ENCODE measurements at regions not wholly inside any gene's neighbourhood (a gene's known extent, or its start where the extent isn't known, plus 50 kb on each side); places are given as distances from the start of the nearest gene placed in this dataset.

DNA sequence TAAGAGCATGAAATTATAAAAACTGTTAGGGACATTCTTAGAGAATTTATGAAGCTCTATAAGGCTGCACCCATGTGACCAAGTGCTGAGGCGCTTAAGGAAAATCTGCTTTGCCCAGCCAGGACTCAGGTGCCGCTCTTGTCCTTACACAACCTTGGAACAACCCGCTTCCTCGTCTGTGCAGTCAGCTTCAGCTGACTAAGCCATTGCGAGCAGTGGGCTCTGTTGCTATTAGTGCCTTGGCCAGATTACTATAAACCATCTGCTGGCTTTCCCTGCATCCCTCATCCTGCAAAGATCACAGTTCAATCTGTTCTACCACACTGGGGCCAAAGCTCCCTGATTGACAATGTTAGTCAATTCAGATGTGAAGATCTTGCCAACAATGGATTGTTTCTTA, 89.1 kb upstream of the E2F3 start:
- DNase-seq (ENCODE audit: low read depth in 4 of 4, low spot score in 2 of 4), result no peak

DNA sequence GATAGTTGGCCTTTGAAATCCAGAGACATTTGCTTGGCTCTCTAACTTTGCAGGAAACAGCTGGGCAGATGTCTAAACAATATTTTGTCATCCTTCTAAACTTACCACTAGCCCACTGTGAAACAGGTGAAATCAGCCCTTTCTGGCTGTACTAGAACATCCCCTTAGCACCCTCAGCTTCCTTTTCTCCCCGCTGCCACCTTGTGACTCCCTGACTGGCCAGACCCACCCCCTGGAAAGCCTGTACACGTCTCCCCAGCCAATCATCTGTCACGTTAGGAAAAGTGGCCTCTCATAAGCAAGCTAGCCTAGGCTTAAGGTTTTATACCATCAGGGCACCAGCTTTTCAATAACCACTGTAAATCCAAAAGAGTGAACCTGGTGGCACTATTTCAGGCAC, 88.6 kb upstream of the E2F3 start:
- DNase-seq (ENCODE audit: low read depth in 4 of 4, low spot score in 2 of 4), result no peak

- DNase-seq (ENCODE audit: low read depth in 4 of 4, low spot score in 2 of 4), result no peak
These were observed 87.6 kb upstream of the E2F3 start for GRCh38 chr6:20313960-20314530.

GRCh38 chr6:20314866-20315845, 86.5 kb upstream of the E2F3 start:
- DNase-seq (ENCODE audit: low read depth in 4 of 4, low spot score in 2 of 4), result no peak

GRCh38 chr6:20317430-20317829, 84.2 kb upstream of the E2F3 start:
- DNase-seq (ENCODE audit: low read depth in 4 of 4, low spot score in 2 of 4), result no peak

- DNase-seq (ENCODE audit: low read depth in 4 of 4, low spot score in 2 of 4), result no peak
These were observed 82.8 kb upstream of the E2F3 start for GRCh38 chr6:20318851-20319387.

DNA sequence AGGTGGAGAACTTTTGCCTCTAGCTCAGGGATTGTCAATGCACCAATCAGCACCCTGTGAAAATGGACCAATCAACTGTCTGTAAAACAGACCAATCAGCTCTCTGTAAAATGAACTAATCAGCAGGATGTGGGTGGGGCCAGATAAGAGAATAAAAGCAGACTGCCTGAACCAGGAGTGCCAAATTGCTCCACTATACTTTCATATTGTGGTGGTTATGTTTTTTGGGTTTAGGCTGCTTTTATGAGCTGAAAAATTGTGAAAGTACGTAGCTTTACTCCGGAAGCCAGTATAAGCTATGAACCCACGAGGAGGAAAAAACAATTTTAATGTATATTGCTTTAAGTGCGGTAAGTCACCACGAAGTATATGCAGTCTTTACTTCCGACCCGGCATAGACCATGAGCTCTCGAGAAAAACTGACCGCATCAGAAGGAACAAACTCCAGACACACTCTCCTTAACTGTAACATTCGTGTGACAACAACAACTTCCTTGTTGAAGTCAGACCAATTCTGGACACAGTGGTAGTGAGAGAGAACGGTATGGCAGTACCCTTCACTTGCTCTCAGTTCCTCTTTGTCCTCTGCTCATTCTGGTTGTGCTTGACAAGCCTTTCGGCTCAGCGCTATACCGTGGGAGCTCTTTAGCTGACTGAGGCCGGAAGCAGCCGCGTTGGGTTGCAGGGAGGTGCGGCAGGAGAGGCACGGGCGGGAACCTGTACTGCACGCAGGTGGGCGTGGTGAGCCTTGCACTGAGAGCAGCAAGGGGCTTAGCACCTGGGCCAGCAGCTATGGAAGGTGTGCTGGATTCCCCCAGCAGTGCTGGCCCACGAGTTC, 81.9 kb upstream of the E2F3 start:
- no peak for DNase-seq (ENCODE audit: low read depth in 4 of 4, low spot score in 2 of 4)

DNA sequence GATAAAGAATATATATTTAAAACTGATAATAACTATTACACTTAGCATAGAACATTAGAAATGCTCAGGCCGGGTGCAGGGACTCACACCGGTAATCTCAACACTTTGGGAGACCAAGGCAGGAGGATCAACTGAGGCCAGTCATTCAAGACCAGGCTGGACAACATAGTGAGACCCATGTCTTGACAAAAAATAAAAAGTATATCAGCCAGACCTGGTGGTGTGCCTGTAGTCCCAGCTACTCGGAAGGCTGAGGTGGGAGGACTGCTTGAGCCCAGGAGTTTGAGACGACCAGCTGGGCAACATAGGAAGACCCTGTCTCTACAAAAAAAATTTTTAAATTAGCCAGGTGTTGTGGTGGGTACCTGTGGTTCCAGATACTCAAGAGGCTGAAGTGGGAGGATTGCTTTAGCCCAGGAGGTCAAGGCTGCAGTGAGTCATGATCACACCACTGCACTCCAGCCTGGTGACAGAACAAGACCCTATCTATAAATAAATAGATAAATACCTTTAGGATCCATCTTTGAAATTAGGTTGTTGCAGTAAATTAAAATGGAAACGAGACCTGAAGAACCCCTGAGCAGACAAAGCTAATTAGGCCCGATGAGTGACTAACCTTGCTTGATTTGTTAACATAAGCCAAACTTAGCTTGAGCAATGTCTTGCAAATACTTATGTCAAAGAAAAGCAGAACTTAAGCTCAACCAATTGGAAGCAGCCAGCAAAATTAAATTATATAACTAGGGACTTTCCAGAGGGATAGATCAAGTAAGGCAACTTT, 75.8 kb upstream of the E2F3 start:
- DNase-seq (ENCODE audit: low read depth in 4 of 4, low spot score in 2 of 4), result no peak

DNA sequence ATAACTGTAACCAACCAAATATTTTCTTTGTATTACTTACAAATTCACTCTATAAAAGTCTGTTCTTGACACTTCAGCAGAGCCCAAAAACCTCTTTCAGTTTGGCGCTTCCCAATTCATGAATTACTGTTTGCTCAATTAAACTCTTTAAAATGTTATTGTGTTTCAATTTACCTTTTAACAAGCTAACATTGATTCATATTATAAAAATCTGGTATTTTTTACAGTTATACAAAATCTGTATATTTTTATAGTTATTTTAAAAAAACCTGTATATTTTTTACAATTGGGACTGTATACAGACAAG, 75.3 kb upstream of the E2F3 start:
- no peak for DNase-seq (ENCODE audit: low read depth in 4 of 4, low spot score in 2 of 4)

DNA sequence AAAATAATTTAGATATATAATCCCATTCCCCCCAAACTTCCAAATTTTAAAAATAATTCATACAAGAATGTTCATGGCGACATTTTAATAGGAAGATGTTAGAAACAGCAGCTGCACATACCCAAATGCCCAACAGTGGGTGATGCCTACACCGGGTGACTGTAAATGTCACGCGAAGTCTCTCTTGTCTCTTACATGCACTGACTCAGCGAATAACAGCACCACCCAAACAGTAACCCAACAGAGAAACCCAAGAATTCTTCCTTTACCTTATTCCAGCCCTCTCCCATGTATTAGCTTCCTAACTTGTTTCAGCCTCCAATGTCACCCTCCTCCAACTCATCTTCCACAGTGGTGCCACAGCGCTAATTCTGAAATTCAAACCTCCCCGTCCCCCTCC, 74.5 kb upstream of the E2F3 start:
- DNase-seq (ENCODE audit: low read depth in 4 of 4, low spot score in 2 of 4), result no peak

DNA sequence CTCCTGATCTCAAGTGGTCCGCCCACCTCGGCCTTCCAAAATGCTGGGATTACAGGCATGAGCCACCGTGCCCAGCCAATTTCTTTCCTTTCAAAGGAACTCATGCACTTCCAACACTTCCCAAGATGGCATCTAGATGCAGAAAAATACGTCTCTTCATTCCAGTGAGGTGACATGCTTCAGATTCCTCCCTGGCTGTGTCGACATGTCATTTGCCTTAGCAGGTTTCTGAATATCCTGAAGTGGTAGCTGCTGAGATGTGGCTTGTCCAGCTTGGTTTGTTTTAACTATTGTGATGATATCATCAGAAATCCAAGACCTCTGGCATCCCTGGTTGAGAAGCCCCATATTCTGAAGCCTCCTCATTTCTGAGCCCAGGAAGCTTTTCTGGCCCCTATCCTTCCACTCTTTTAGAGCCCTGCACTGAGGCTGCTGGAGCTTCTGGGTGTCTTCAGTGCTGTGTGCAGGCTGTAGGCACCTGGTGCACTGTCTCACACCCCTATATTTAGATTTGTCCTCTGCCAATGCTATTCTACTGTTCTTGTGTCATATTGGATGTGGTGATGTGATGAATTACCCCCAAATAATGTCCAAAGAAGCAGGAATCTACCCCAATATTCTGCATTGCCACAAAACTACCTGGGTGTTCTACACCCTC, 73.3 kb upstream of the E2F3 start:
- DNase-seq (ENCODE audit: low read depth in 4 of 4, low spot score in 2 of 4), result no peak

GRCh38 chr6:20328924-20329300, 72.8 kb upstream of the E2F3 start:
- DNase-seq (ENCODE audit: low read depth in 4 of 4, low spot score in 2 of 4), result no peak

GRCh38 chr6:20331042-20331441, 70.6 kb upstream of the E2F3 start:
- no peak for DNase-seq (ENCODE audit: low read depth in 4 of 4, low spot score in 2 of 4)

DNA sequence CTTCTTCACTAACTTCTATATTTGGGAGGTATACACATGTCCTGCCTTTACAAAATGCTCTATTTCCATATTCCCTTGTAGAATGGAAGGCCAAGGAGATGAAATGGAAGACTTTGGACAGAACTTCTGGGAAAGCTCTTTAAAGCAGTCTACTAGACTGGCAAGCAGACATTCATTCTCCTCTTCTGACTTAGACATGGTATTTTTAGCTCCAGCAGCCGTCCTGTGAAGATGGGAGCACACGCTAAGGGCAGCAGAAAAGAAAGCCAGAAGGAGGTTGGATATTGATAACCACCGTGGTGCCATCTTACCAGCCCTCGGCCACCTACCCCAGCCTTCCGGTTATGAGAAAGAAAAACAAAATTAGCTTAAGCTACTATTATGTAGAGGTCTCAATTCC, 70.1 kb upstream of the E2F3 start:
- no peak for DNase-seq (ENCODE audit: low read depth in 4 of 4, low spot score in 2 of 4)

DNA sequence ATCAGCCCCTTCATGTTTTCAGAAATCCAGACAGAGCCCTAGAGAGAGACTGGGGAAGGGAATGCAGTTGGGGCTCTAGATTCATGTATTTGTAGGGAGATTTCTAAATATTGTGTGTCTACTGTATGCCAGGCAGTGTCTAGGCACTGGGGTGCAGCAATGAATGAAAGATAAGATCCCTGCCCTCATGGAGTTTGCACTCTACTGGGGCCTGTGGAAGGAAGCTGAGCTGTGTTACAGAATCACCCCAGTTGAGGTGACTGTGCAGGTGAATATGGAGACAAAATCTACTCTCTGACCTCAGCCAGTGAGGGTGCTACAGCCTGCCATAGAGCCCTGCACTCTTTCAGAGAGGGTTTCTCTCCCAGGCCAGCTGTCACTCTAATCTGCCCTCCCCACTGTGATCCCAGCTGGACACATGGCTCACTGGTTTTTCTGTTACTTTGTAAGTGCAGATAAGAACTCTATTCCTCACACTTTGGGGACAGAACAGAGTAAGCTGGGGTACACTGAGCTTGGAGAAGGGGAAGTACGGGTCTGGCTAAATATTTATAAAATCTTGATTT, 69.2 kb upstream of the E2F3 start:
- DNase-seq (ENCODE audit: low read depth in 4 of 4, low spot score in 2 of 4), result no peak

GRCh38 chr6:20333721-20334269, 67.9 kb upstream of the E2F3 start:
- no peak for DNase-seq (ENCODE audit: low read depth in 4 of 4, low spot score in 2 of 4)

DNA sequence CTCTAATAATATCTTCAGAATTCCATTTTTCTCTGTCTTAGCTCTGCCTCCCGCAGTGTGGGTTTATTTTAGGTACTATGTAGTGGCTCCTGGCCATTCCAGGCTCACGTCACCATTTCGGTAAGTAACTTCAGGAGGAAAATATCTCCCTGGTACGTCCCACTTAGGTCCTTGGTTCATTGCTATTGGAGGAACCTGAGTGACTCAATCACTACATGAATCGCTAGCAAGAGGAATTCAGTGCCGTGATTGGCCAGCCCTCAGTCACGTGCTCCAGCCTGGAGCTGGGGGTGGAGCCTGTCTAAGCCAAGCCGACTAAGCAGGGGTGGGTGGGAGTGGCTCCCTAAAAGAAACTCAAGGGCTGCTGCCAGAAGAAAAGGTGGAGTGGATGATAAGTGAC, 67.3 kb upstream of the E2F3 start:
- DNase-seq (ENCODE audit: low read depth in 4 of 4, low spot score in 2 of 4), result no peak

GRCh38 chr6:20334962-20335361, 66.7 kb upstream of the E2F3 start:
- DNase-seq (ENCODE audit: low read depth in 4 of 4, low spot score in 2 of 4), result peak in 1 of 4 donors; percentile 12

DNA sequence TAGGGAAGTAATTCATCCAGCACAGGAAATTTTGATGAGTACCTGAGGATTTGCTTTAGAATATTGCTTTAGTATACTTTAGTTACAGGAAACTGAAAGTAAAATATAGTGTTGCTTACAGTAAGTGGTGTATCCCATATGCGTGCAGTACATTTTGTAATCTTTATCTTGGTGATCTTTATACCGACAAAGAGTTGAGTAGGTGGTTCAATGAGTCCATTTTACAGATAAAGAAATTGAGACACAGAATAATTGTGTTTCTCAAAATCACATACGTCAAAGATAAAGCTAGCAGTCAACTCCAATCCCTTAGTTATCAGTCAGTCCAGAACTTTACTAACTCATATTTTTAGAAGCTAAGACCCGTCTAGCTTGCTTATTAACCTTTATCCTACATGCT, 65.8 kb upstream of the E2F3 start:
- DNase-seq (ENCODE audit: low read depth in 4 of 4, low spot score in 2 of 4), result no peak
